IMR-90 (cell line): ENCODE measurements at regions not wholly inside any gene's neighbourhood (a gene's known extent, or its start where the extent isn't known, plus 50 kb on each side); places are given as distances from the start of the nearest gene placed in this dataset.
"Not testable (repeated sequence)": the region's sequence is repeated elsewhere in the genome, so short reads cannot be mapped to it uniquely, and the experiment has no call there.

Experiments
- BHLHE40 ChIP-seq: fragments of 150-350 bp; IDR thresholded peaks from 2 replicates; pipeline ENCODE4 v1.6.1; 2016; ENCODE audit warnings: mild to moderate bottlenecking, low read depth, low read length
- CEBPB ChIP-seq: IDR thresholded peaks from 2 replicates; pipeline ENCODE4 v1.6.1; 2012; ENCODE audit warnings: low read depth, low read length, improper control_type of control experiment
- CTCF ChIP-seq: conservative IDR thresholded peaks from 2 replicates; pipeline ENCODE4 v1.5.1; 2012; ENCODE audit warnings: mild to moderate bottlenecking, low read depth, low read length, improper control_type of control experiment
- ELK1 ChIP-seq: fragments of 150-350 bp; IDR thresholded peaks from 2 replicates; pipeline ENCODE4 v1.6.1; 2016; ENCODE audit warnings: low read depth, mild to moderate bottlenecking, low read length, moderate library complexity, borderline replicate concordance
- FOS ChIP-seq: fragments of 150-350 bp; IDR thresholded peaks from 2 replicates; pipeline ENCODE4 v1.6.1; 2016; ENCODE audit warnings: low read depth, low read length
- MAZ ChIP-seq: IDR thresholded peaks from 2 replicates; pipeline ENCODE4 v1.6.1; 2012; ENCODE audit warnings: low read depth, mild to moderate bottlenecking, low read length, improper control_type of control experiment, moderate library complexity, borderline replicate concordance
- NFE2L2 ChIP-seq: fragments of 150-350 bp; IDR thresholded peaks from 2 replicates; pipeline ENCODE4 v1.6.1; 2016; ENCODE audit warnings: low read depth, mild to moderate bottlenecking, low read length
- POLR2A ChIP-seq: IDR thresholded peaks from 2 replicates; pipeline ENCODE4 v1.6.1; 2012; ENCODE audit warnings: mild to moderate bottlenecking, low read depth, low read length
- RAD21 ChIP-seq: IDR thresholded peaks from 2 replicates; pipeline ENCODE4 v1.6.1; 2012; ENCODE audit warnings: low read length, improper control_type of control experiment
- RFX5 ChIP-seq: IDR thresholded peaks from 2 replicates; pipeline ENCODE4 v1.8.0; 2012; ENCODE audit warnings: low read depth, mild to moderate bottlenecking, low read length, moderate library complexity
- SMC3 ChIP-seq: fragments of 150-350 bp; IDR thresholded peaks from 2 replicates; pipeline ENCODE4 v1.6.1; 2016; ENCODE audit warnings: low read depth, mild to moderate bottlenecking, antibody characterized with exemption, low read length, moderate library complexity
- USF2 ChIP-seq: fragments of 150-350 bp; IDR thresholded peaks from 2 replicates; pipeline ENCODE4 v1.6.1; 2017; ENCODE audit warnings: mild to moderate bottlenecking, antibody characterized with exemption, low read length, low read depth

GRCh38 chr2:132315546-132315945, 101.1 kb upstream of the GPR39 start:
- not testable (repeated sequence) for TF ChIP-seq CTCF, MAZ, RAD21, BHLHE40, ELK1, FOS, CEBPB, NFE2L2, USF2, POLR2A, SMC3, RFX5
